Naive B cell (primary cell): ENCODE measurements at regions not wholly inside any gene's neighbourhood (a gene's known extent, or its start where the extent isn't known, plus 50 kb on each side); places are given as distances from the start of the nearest gene placed in this dataset.

Experiments used
- ATAC-seq, 2 donors: fragments of 150-1000 bp; cut with Tn5 transposase; 2 replicates each; pipeline ENCODE4 v1.10.0; 2021; ENCODE audit warnings: low read depth in 2 of 2, mild to moderate bottlenecking in 2 of 2, moderate library complexity in 2 of 2
- DNase-seq: peaks from one replicate; pipeline ENCODE4 v3.0.0; 2022
- H3K27ac Mint-ChIP-seq, 6 donors: one replicate each; pipeline ENCODE4 v1.8.0; 2020 to 2022; ENCODE audit warnings: mild to moderate bottlenecking in 6 of 6, mixed read lengths in 6 of 6, moderate library complexity in 5 of 6, inconsistent platforms in 2 of 6
- H3K27me3 Mint-ChIP-seq, 3 donors: one replicate each; pipeline ENCODE4 v1.8.0; 2021 to 2022; ENCODE audit warnings: mixed read lengths in 3 of 3, mild to moderate bottlenecking in 1 of 3
- H3K36me3 Mint-ChIP-seq, 2 donors: one replicate each; pipeline ENCODE4 v1.8.0; 2020 to 2022; ENCODE audit warnings: mixed read lengths in 2 of 2, inconsistent platforms in 1 of 2, mild to moderate bottlenecking in 1 of 2
- H3K4me1 Mint-ChIP-seq, 3 donors: one replicate each; pipeline ENCODE4 v1.8.0; 2020 to 2022; ENCODE audit warnings: mixed read lengths in 3 of 3, inconsistent platforms in 1 of 3, mild to moderate bottlenecking in 1 of 3, moderate library complexity in 1 of 3
- H3K4me3 Mint-ChIP-seq, 8 donors: one replicate each; pipeline ENCODE4 v1.8.0; 2020 to 2022; ENCODE audit warnings: mild to moderate bottlenecking in 8 of 8, mixed read lengths in 8 of 8, moderate library complexity in 8 of 8, inconsistent platforms in 2 of 8
- H3K9me3 Mint-ChIP-seq, 7 donors: one replicate each; pipeline ENCODE4 v1.8.0; 2020 to 2022; ENCODE audit warnings: mixed read lengths in 7 of 7, mild to moderate bottlenecking in 5 of 7, inconsistent platforms in 2 of 7, moderate library complexity in 1 of 7

- Mint-ChIP-seq H3K4me3 (no peak overlapping the region), H3K4me1 (no peaks in the 10 kb centered on the region), H3K27ac (peak overlapping the region in 1 of 6 donors; percentile 57), H3K36me3 (peaks cover 0 to 7% of the 10 kb centered on the region in 2 donors), H3K27me3 (peaks cover 0 to 11% (median 11%) of the 10 kb centered on the region in 3 donors), H3K9me3 (peaks cover 4 to 10% (median 8%) of the 10 kb centered on the region in 7 donors)
- no peak for DNase-seq
- no peak for ATAC-seq
Observed at GRCh38 chr22:48872271-48873190, 955.1 kb downstream of the BRD1 start.

- H3K4me3 Mint-ChIP-seq, result no peak overlapping the region
- H3K27ac Mint-ChIP-seq, result no peak overlapping the region
- peaks cover 0 to 10% (median 7%) of the 10 kb centered on the region in 3 donors for H3K27me3 Mint-ChIP-seq
- no peak for DNase-seq
- peaks cover 4 to 10% (median 8%) of the 10 kb centered on the region in 7 donors for H3K9me3 Mint-ChIP-seq
- H3K4me1 Mint-ChIP-seq, result no peaks in the 10 kb centered on the region
- no peak for ATAC-seq
- H3K36me3 Mint-ChIP-seq, result peaks cover 0 to 7% of the 10 kb centered on the region in 2 donors
Observed at GRCh38 chr22:48871176-48871840, 956.4 kb downstream of the BRD1 start.

DNA sequence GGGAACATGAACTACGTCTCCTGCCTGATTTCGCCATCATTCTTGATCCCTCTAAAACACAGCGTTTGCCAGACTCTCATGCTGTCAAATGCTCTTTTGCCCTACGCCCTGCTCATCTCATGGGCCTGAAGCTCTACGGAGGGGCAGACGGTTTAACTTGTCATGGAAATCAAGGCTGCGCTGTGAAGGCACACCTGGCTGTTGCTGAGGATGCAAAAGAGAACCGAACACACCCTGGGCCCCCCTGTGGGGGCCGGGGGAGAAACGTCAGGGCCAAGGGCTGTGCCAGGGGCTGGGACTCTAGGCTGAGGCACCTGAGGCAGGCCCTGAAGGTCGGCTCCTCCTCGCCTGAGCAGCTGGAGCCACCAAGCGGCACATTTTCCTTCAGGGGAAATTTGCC lies 957.2 kb downstream of the BRD1 start:
- H3K4me3 Mint-ChIP-seq, result no peak overlapping the region
- H3K9me3 Mint-ChIP-seq, result peaks cover 2 to 10% (median 8%) of the 10 kb centered on the region in 7 donors
- peaks cover 0 to 7% of the 10 kb centered on the region in 2 donors for H3K36me3 Mint-ChIP-seq
- no peak overlapping the region for H3K27ac Mint-ChIP-seq
- ATAC-seq (no peak), DNase-seq (no peak)
- H3K4me1 Mint-ChIP-seq, result no peaks in the 10 kb centered on the region
- H3K27me3 Mint-ChIP-seq, result peaks cover 0 to 4% (median 3%) of the 10 kb centered on the region in 3 donors

DNA sequence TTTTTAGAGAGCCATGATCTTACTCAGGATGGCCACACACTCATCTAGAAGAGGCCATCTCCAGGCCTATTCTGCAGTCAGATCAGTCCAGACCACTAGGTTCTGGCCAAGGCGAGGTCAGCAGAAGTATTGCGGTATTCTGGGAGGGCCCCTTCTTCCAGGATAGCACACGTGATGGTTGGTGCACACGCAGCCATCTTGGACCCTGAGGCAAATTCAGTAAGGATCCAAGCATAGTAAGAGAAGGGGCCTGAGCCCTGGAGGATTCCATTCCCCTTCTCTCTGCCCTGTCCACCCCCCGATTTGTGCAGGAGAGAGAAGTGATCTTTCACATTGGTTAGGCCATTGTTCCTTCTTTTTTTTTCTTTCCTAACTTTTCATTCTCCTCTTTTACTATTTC lies 957.9 kb downstream of the BRD1 start:
- ATAC-seq (no peak), DNase-seq (no peak)
- Mint-ChIP-seq H3K27me3 (peaks cover 0 to 8% (median 3%) of the 10 kb centered on the region in 3 donors), H3K4me1 (no peaks in the 10 kb centered on the region), H3K4me3 (no peak overlapping the region), H3K36me3 (peaks cover 0 to 7% of the 10 kb centered on the region in 2 donors), H3K27ac (no peak overlapping the region), H3K9me3 (peaks cover 2 to 10% (median 8%) of the 10 kb centered on the region in 7 donors)

GRCh38 chr22:48869161-48869560 lies 958.5 kb downstream of the BRD1 start:
- Mint-ChIP-seq H3K36me3 (peaks cover 0 to 7% of the 10 kb centered on the region in 2 donors), H3K4me3 (no peak overlapping the region), H3K27me3 (peaks cover 0 to 10% (median 3%) of the 10 kb centered on the region in 3 donors), H3K27ac (no peak overlapping the region), H3K9me3 (peaks cover 2 to 10% (median 8%) of the 10 kb centered on the region in 7 donors), H3K4me1 (no peaks in the 10 kb centered on the region)
- no peak for DNase-seq
- no peak for ATAC-seq

DNA sequence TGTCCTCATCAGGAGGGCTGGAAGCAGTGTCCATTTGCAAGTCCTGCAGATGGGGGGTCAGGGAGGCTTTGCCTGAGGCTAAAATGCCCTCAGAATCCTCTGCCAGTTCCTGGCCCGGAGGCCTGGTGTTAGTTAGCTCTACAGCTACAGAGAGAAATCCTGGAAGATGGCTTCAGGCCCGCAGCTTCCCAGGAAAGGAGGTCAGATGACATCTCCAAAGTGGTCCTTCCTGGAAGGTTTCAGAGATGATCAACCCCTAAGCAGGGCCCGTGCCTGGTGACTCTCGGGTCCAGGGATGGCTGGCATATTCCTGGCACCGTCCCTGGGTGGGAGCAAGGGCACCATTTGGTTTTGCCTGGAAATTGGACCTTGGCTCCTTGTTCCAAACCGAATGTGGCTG lies 959.1 kb downstream of the BRD1 start:
- DNase-seq, result no peak
- Mint-ChIP-seq H3K4me3 (no peak overlapping the region), H3K27me3 (peaks cover 0 to 10% (median 3%) of the 10 kb centered on the region in 3 donors), H3K27ac (no peak overlapping the region), H3K9me3 (peaks cover 2 to 10% (median 8%) of the 10 kb centered on the region in 7 donors), H3K4me1 (no peaks in the 10 kb centered on the region), H3K36me3 (peaks cover 0 to 7% of the 10 kb centered on the region in 2 donors)
- ATAC-seq, result no peak

- no peaks in the 10 kb centered on the region for H3K4me1 Mint-ChIP-seq
- peaks cover 0 to 10% (median 3%) of the 10 kb centered on the region in 3 donors for H3K27me3 Mint-ChIP-seq
- ATAC-seq, result no peak
- DNase-seq, result no peak
- peaks cover 0 to 7% of the 10 kb centered on the region in 2 donors for H3K36me3 Mint-ChIP-seq
- peaks cover 2 to 10% (median 8%) of the 10 kb centered on the region in 7 donors for H3K9me3 Mint-ChIP-seq
- H3K4me3 Mint-ChIP-seq, result no peak overlapping the region
- H3K27ac Mint-ChIP-seq, result no peak overlapping the region
Observed at GRCh38 chr22:48867891-48868290, 959.8 kb downstream of the BRD1 start.

- DNase-seq (no peak), ATAC-seq (no peak)
- Mint-ChIP-seq H3K4me3 (no peak overlapping the region), H3K27ac (no peak overlapping the region), H3K9me3 (peaks cover 2 to 10% (median 7%) of the 10 kb centered on the region in 7 donors), H3K27me3 (peaks cover 0 to 10% (median 3%) of the 10 kb centered on the region in 3 donors), H3K4me1 (no peaks in the 10 kb centered on the region), H3K36me3 (peaks cover 0 to 7% of the 10 kb centered on the region in 2 donors)
Observed at GRCh38 chr22:48866906-48867681, 960.6 kb downstream of the BRD1 start.

GRCh38 chr22:48864748-48865147 lies 962.9 kb downstream of the BRD1 start:
- DNase-seq, result no peak
- no peaks in the 10 kb centered on the region for H3K36me3 Mint-ChIP-seq
- ATAC-seq, result no peak
- no peak overlapping the region for H3K27ac Mint-ChIP-seq
- peaks cover 0 to 7% (median 3%) of the 10 kb centered on the region in 7 donors for H3K9me3 Mint-ChIP-seq
- H3K4me1 Mint-ChIP-seq, result no peaks in the 10 kb centered on the region
- no peak overlapping the region for H3K4me3 Mint-ChIP-seq
- peaks cover 0 to 6% (median 3%) of the 10 kb centered on the region in 3 donors for H3K27me3 Mint-ChIP-seq

DNA sequence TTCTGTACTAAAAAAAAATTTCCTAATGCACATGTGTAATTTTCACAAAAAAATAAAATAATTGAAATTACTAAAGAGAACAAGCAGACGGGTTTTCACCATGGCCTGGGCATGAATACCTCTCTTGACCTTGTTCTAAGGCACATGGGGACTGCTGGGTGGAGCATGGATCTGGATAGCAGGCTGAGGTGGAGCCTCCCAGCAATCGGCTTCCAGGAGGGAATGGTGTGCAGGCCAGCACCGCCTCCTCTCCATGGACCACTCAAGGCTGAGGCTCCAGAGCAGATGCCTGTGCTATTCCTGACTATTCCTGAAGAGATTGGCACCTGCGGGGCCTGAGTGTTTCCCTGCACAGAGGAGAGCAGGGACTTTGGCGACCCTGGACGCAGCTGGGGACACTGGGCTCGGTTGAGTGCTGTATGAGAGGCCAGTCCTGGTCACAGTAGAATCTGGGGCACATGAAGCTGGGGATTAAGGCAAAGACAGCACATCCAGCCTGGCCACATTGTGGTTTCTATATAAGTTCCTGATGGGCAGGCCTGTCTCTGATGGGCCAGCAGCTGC lies 963.6 kb downstream of the BRD1 start:
- H3K27me3 Mint-ChIP-seq, result peaks cover 2 to 6% (median 3%) of the 10 kb centered on the region in 3 donors
- H3K4me3 Mint-ChIP-seq, result no peak overlapping the region
- ATAC-seq, result no peak
- DNase-seq, result no peak
- H3K27ac Mint-ChIP-seq, result no peak overlapping the region
- H3K4me1 Mint-ChIP-seq, result no peaks in the 10 kb centered on the region
- no peaks in the 10 kb centered on the region for H3K36me3 Mint-ChIP-seq
- H3K9me3 Mint-ChIP-seq, result peaks cover 0 to 8% (median 2%) of the 10 kb centered on the region in 7 donors

DNA sequence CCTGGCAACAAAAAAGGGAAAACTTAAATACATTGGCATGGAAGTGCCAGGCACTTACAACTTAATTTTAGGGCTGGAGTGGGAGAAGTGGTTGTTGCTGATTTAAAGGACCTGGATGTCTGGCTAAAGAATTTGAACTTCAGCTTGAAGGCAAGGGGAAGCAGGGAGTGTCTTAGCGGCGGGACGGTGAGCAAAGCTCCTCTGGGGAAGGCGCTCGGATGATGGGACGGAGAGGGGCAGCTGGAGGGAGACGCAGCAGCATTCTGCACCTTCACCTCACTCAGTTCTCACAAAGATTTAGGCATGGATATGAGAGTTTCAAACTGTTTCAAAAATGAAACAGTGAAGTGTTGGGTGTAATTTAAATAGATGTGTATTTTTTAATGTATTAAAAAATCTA lies 967.1 kb downstream of the BRD1 start:
- Mint-ChIP-seq H3K4me1 (peaks cover 0 to 3% (median 0%) of the 10 kb centered on the region in 3 donors), H3K4me3 (no peak overlapping the region), H3K27me3 (peaks cover 6 to 13% (median 10%) of the 10 kb centered on the region in 3 donors), H3K27ac (peak overlapping the region in 1 of 6 donors; percentile 70), H3K36me3 (no peaks in the 10 kb centered on the region), H3K9me3 (peaks cover 0 to 17% (median 3%) of the 10 kb centered on the region in 7 donors)
- no peak for DNase-seq
- ATAC-seq, result no peak

DNA sequence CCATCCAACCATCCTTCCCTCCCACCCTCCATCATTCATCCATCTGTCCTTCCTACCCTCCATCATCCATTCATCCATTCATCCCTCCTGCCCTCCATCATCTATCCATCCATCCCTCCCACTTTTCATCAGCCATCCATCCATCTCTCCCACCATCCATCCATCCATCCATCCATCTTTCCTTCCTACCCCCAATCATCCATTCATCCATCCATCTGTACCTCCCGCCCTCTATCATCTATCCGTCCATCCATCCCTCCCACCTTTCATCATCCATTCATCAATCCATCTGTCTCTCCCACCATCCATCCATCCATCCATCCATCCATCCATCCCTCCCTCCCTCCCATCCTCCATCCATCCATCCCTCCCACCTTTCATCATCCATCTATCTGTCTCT lies 968.8 kb downstream of the BRD1 start:
- Mint-ChIP-seq H3K27ac (no peak overlapping the region), H3K9me3 (peaks cover 0 to 23% (median 3%) of the 10 kb centered on the region in 7 donors), H3K4me1 (peaks cover 0 to 3% (median 0%) of the 10 kb centered on the region in 3 donors), H3K4me3 (no peak overlapping the region), H3K27me3 (peaks cover 4 to 15% (median 13%) of the 10 kb centered on the region in 3 donors), H3K36me3 (no peaks in the 10 kb centered on the region)
- DNase-seq (no peak), ATAC-seq (no peak)

- peaks cover 4 to 15% (median 13%) of the 10 kb centered on the region in 3 donors for H3K27me3 Mint-ChIP-seq
- H3K9me3 Mint-ChIP-seq, result peaks cover 0 to 23% (median 3%) of the 10 kb centered on the region in 7 donors
- no peaks in the 10 kb centered on the region for H3K36me3 Mint-ChIP-seq
- H3K4me3 Mint-ChIP-seq, result peak overlapping the region in 2 of 8 donors; percentile 21 to 65
- ATAC-seq (no peak), DNase-seq (no peak)
- peaks cover 0 to 3% (median 0%) of the 10 kb centered on the region in 3 donors for H3K4me1 Mint-ChIP-seq
- H3K27ac Mint-ChIP-seq, result no peak overlapping the region
Observed at GRCh38 chr22:48858121-48858520, 969.6 kb downstream of the BRD1 start.
